Parathyroid adenoma (tissue), 2 donors: ENCODE measurements at regions not wholly inside any gene's neighbourhood (a gene's known extent, or its start where the extent isn't known, plus 50 kb on each side); places are given as distances from the start of the nearest gene placed in this dataset.

ENCODE experiments used
- H2AFZ ChIP-seq: fragments of 300-600 bp; sonication (generic); one replicate; pipeline ENCODE4 v1.7.0; 2017; ENCODE audit warnings: antibody characterized with exemption, mild to moderate bottlenecking
- H3K27ac ChIP-seq: fragments of 300-600 bp; sonication (generic); one replicate; pipeline ENCODE4 v1.7.0; 2017
- H3K27me3 ChIP-seq: fragments of 300-600 bp; sonication (generic); one replicate; pipeline ENCODE4 v1.7.0; 2017; ENCODE audit warnings: low read length; ENCODE audit not compliant: control insufficient read depth, insufficient read depth
- H3K36me3 ChIP-seq: fragments of 300-600 bp; sonication (generic); one replicate; pipeline ENCODE4 v1.7.0; 2017; ENCODE audit warnings: low read length; ENCODE audit not compliant: control insufficient read depth, insufficient read depth
- H3K4me1 ChIP-seq: fragments of 300-600 bp; sonication (generic); one replicate; pipeline ENCODE4 v1.7.0; 2017; ENCODE audit warnings: control low read depth
- H3K4me2 ChIP-seq: fragments of 300-600 bp; sonication (generic); one replicate; pipeline ENCODE4 v1.7.0; 2017; ENCODE audit warnings: low read length
- H3K4me3 ChIP-seq: fragments of 300-600 bp; sonication (generic); one replicate; pipeline ENCODE4 v1.7.0; 2017; ENCODE audit warnings: low read depth, low read length
- H3K79me2 ChIP-seq: fragments of 300-600 bp; sonication (generic); one replicate; pipeline ENCODE4 v1.7.0; 2017; ENCODE audit warnings: control low read depth
- H3K9ac ChIP-seq: fragments of 300-600 bp; sonication (generic); one replicate; pipeline ENCODE4 v1.7.0; 2017; ENCODE audit warnings: mild to moderate bottlenecking
- H3K9me3 ChIP-seq: fragments of 300-600 bp; sonication (generic); one replicate; pipeline ENCODE4 v1.7.0; 2017; ENCODE audit warnings: low read length; ENCODE audit not compliant: control insufficient read depth
- CTCF ChIP-seq: fragments of 300-600 bp; sonication (generic); IDR thresholded peaks from one replicate; pipeline ENCODE4 v1.7.0; 2017; ENCODE audit warnings: antibody characterized with exemption, mild to moderate bottlenecking
- donor health status: primary hyperparathyroidism.

- no peak for TF ChIP-seq CTCF
- H3K4me3 ChIP-seq = no peak overlapping the region
- H3K36me3 ChIP-seq = no peaks in the 10 kb centered on the region
These were observed 724.2 kb downstream of the BRD1 start for GRCh38 chr22:49103314-49104059.

DNA sequence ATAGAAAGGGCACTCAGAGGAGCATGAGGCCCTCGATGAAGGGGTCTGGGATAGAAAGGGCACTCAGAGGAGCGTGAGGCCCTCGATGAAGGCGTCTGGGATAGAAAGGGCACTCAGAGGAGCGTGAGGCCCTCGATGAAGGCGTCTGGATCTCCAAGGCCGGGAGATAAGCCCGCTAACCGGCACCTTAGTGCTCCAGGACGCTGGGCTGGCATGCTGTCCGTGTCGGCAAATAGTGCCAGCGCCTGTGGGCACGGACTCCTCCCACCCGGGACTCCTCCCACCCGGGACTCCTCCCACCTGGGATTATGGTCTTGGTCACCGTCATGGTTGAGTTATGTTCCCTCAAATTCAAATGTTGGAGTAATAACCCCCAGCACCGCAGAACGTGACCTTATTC lies 725.3 kb downstream of the BRD1 start:
- no peaks in the 10 kb centered on the region for H3K79me2 ChIP-seq
- H2AFZ ChIP-seq = no peak overlapping the region
- TF ChIP-seq CTCF = no peak
- H3K36me3 ChIP-seq = no peaks in the 10 kb centered on the region
- H3K4me2 ChIP-seq = no peak overlapping the region
- no peak overlapping the region for H3K27ac ChIP-seq
- no peaks in the 10 kb centered on the region for H3K4me1 ChIP-seq
- H3K9me3 ChIP-seq = no peaks in the 10 kb centered on the region
- H3K27me3 ChIP-seq = no peaks in the 10 kb centered on the region
- H3K9ac ChIP-seq = no peak overlapping the region
- H3K4me3 ChIP-seq = no peak overlapping the region

More at GRCh38 chr22:49103314-49104059, 724.2 kb downstream of the BRD1 start:
- Histone ChIP-seq H3K4me1 (no peaks in the 10 kb centered on the region), H2AFZ (no peak overlapping the region), H3K9ac (no peak overlapping the region), H3K79me2 (no peaks in the 10 kb centered on the region), H3K4me2 (no peak overlapping the region), H3K27ac (no peak overlapping the region), H3K9me3 (no peaks in the 10 kb centered on the region), H3K27me3 (no peaks in the 10 kb centered on the region)

DNA sequence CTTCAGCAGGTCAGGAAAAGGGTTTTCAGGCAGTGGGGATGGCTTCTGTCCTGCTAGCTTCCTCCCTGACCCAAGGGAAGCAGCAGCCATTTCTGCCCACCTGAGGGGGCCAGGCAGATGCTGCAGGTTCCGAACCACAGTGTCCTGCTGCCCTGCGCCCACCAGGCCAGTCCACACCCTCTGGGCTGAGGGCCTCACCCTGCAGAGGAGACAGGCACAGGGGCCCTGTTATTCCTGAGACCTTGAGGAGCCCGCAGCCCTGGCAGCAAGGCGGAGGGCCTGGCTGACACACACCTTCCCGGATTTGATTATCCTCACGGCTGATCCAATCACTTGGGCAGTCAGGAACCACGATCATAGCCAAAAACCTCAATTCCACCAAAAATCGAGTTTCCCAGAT lies 725.8 kb downstream of the BRD1 start:
- no peak for TF ChIP-seq CTCF
- Histone ChIP-seq H3K4me2 (no peak overlapping the region), H3K79me2 (no peaks in the 10 kb centered on the region), H3K9ac (no peak overlapping the region), H3K9me3 (no peaks in the 10 kb centered on the region), H3K4me1 (no peaks in the 10 kb centered on the region), H3K27me3 (no peaks in the 10 kb centered on the region), H3K27ac (no peak overlapping the region), H2AFZ (no peak overlapping the region), H3K4me3 (no peak overlapping the region), H3K36me3 (no peaks in the 10 kb centered on the region)

GRCh38 chr22:49101225-49101624 lies 726.4 kb downstream of the BRD1 start:
- Histone ChIP-seq H3K9me3 (no peaks in the 10 kb centered on the region), H2AFZ (no peak overlapping the region), H3K27me3 (no peaks in the 10 kb centered on the region), H3K36me3 (no peaks in the 10 kb centered on the region), H3K4me1 (no peaks in the 10 kb centered on the region), H3K9ac (no peak overlapping the region), H3K4me2 (no peak overlapping the region), H3K4me3 (no peak overlapping the region), H3K27ac (no peak overlapping the region), H3K79me2 (no peaks in the 10 kb centered on the region)
- no peak for TF ChIP-seq CTCF

DNA sequence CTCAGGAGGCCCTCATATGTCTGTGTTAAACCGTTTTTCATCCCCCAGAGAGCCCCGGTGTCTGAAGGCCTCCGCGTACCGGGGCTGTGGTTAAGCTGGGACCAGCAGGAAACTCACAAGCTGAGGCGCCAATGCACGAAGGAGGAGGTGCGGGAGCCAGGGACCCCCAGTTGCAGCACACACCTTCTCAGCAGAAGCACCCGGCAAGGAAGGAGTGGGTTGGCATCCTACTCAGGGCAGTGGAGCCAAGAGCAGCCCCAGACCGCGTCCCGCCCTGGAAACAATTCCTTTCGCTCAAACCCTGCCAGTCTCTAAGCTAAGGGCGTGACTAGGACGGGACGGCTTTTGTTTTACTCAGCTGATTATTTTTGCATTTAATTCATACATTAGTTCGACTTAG lies 726.9 kb downstream of the BRD1 start:
- no peaks in the 10 kb centered on the region for H3K36me3 ChIP-seq
- H3K27ac ChIP-seq = no peak overlapping the region
- no peak overlapping the region for H3K9ac ChIP-seq
- no peaks in the 10 kb centered on the region for H3K9me3 ChIP-seq
- no peak overlapping the region for H3K4me3 ChIP-seq
- H3K79me2 ChIP-seq = no peaks in the 10 kb centered on the region
- TF ChIP-seq CTCF = no peak
- H2AFZ ChIP-seq = no peak overlapping the region
- H3K27me3 ChIP-seq = no peaks in the 10 kb centered on the region
- H3K4me2 ChIP-seq = no peak overlapping the region
- H3K4me1 ChIP-seq = no peaks in the 10 kb centered on the region
